ENCODE measurements at regions not wholly inside any gene's neighbourhood (a gene's known extent, or its start where the extent isn't known, plus 50 kb on each side); places are given as distances from the start of the nearest gene placed in this dataset.

GRCh38 chr6:27052731-27053082 lies 194.8 kb upstream of the PRSS16 start:
- TF ChIP-seq POLR2AphosphoS5 (IDR thresholded peaks at IDR 0.05; ENCODE audit: low read depth, low read length) (no peak), TAF1 (IDR thresholded peaks at IDR 0.05; ENCODE audit: borderline replicate concordance, low read depth, low read length) (no peak), POLR2A (IDR thresholded peaks at IDR 0.05; ENCODE audit: low read depth, low read length) (no peak)
- FAIRE-seq (no peak), DNase-seq (ENCODE audit: insufficient read length) (no peak)

- no peak for TF ChIP-seq POLR2A (IDR thresholded peaks at IDR 0.05; ENCODE audit: low read depth, low read length)
- TF ChIP-seq POLR2AphosphoS5 (IDR thresholded peaks at IDR 0.05; ENCODE audit: low read depth, low read length): no peak
- no peak for TF ChIP-seq TAF1 (IDR thresholded peaks at IDR 0.05; ENCODE audit: borderline replicate concordance, low read depth, low read length)
- peak; percentile 71 for FAIRE-seq
- DNase-seq (ENCODE audit: insufficient read length): no peak
These were observed 193.8 kb upstream of the PRSS16 start for GRCh38 chr6:27053738-27054137.

- TF ChIP-seq POLR2A (IDR thresholded peaks at IDR 0.05; ENCODE audit: low read depth, low read length) (no peak), TAF1 (IDR thresholded peaks at IDR 0.05; ENCODE audit: borderline replicate concordance, low read depth, low read length) (no peak), POLR2AphosphoS5 (IDR thresholded peaks at IDR 0.05; ENCODE audit: low read depth, low read length) (no peak)
- DNase-seq (ENCODE audit: insufficient read length): no peak
- no peak for FAIRE-seq
These were observed 190.9 kb upstream of the PRSS16 start for GRCh38 chr6:27056615-27057014.

- FAIRE-seq (no peak), DNase-seq (ENCODE audit: insufficient read length) (no peak)
- no peak for TF ChIP-seq TAF1 (IDR thresholded peaks at IDR 0.05; ENCODE audit: borderline replicate concordance, low read depth, low read length)
These were observed 187.7 kb upstream of the PRSS16 start for GRCh38 chr6:27059621-27060425.

- no peak for DNase-seq (ENCODE audit: insufficient read length)
- no peak for FAIRE-seq
- TF ChIP-seq POLR2AphosphoS5 (IDR thresholded peaks at IDR 0.05; ENCODE audit: low read depth, low read length) (no peak), TAF1 (IDR thresholded peaks at IDR 0.05; ENCODE audit: borderline replicate concordance, low read depth, low read length) (no peak)
These were observed 186.1 kb upstream of the PRSS16 start for GRCh38 chr6:27061235-27061993.

GRCh38 chr6:27062755-27063154 lies 184.7 kb upstream of the PRSS16 start:
- no peak for FAIRE-seq
- no peak for DNase-seq (ENCODE audit: insufficient read length)
- TF ChIP-seq TAF1 (IDR thresholded peaks at IDR 0.05; ENCODE audit: borderline replicate concordance, low read depth, low read length) (no peak), POLR2A (IDR thresholded peaks at IDR 0.05; ENCODE audit: low read depth, low read length) (no peak), POLR2AphosphoS5 (IDR thresholded peaks at IDR 0.05; ENCODE audit: low read depth, low read length) (no peak)

- DNase-seq (ENCODE audit: insufficient read length) (no peak), FAIRE-seq (no peak)
- TF ChIP-seq POLR2A (IDR thresholded peaks at IDR 0.05; ENCODE audit: low read depth, low read length) (no peak), TAF1 (IDR thresholded peaks at IDR 0.05; ENCODE audit: borderline replicate concordance, low read depth, low read length) (no peak), POLR2AphosphoS5 (IDR thresholded peaks at IDR 0.05; ENCODE audit: low read depth, low read length) (no peak)
These were observed 182.3 kb upstream of the PRSS16 start for GRCh38 chr6:27065183-27065582.

GRCh38 chr6:27066381-27066780 lies 181.1 kb upstream of the PRSS16 start:
- no peak for TF ChIP-seq POLR2AphosphoS5 (IDR thresholded peaks at IDR 0.05; ENCODE audit: low read depth, low read length)
- TF ChIP-seq TAF1 (IDR thresholded peaks at IDR 0.05; ENCODE audit: borderline replicate concordance, low read depth, low read length): no peak
- no peak for TF ChIP-seq POLR2A (IDR thresholded peaks at IDR 0.05; ENCODE audit: low read depth, low read length)
- FAIRE-seq (no peak), DNase-seq (ENCODE audit: insufficient read length) (no peak)

- TF ChIP-seq POLR2AphosphoS5 (IDR thresholded peaks at IDR 0.05; ENCODE audit: low read depth, low read length): no peak
- no peak for TF ChIP-seq TAF1 (IDR thresholded peaks at IDR 0.05; ENCODE audit: borderline replicate concordance, low read depth, low read length)
- no peak for TF ChIP-seq POLR2A (IDR thresholded peaks at IDR 0.05; ENCODE audit: low read depth, low read length)
- FAIRE-seq: no peak
- DNase-seq (ENCODE audit: insufficient read length): no peak
These were observed 180.7 kb upstream of the PRSS16 start for GRCh38 chr6:27066802-27067201.

GRCh38 chr6:27073441-27073840 lies 174.1 kb upstream of the PRSS16 start:
- TF ChIP-seq POLR2AphosphoS5 (IDR thresholded peaks at IDR 0.05; ENCODE audit: low read depth, low read length) (no peak), POLR2A (IDR thresholded peaks at IDR 0.05; ENCODE audit: low read depth, low read length) (no peak), TAF1 (IDR thresholded peaks at IDR 0.05; ENCODE audit: borderline replicate concordance, low read depth, low read length) (no peak)
- DNase-seq (ENCODE audit: insufficient read length): no peak
- no peak for FAIRE-seq

- FAIRE-seq (no peak), DNase-seq (ENCODE audit: insufficient read length) (no peak)
- TF ChIP-seq POLR2A (IDR thresholded peaks at IDR 0.05; ENCODE audit: low read depth, low read length) (no peak), POLR2AphosphoS5 (IDR thresholded peaks at IDR 0.05; ENCODE audit: low read depth, low read length) (no peak), TAF1 (IDR thresholded peaks at IDR 0.05; ENCODE audit: borderline replicate concordance, low read depth, low read length) (no peak)
These were observed 171.4 kb upstream of the PRSS16 start for GRCh38 chr6:27076116-27076515.

- TF ChIP-seq POLR2AphosphoS5 (IDR thresholded peaks at IDR 0.05; ENCODE audit: low read depth, low read length) (no peak), POLR2A (IDR thresholded peaks at IDR 0.05; ENCODE audit: low read depth, low read length) (no peak), TAF1 (IDR thresholded peaks at IDR 0.05; ENCODE audit: borderline replicate concordance, low read depth, low read length) (no peak)
- DNase-seq (ENCODE audit: insufficient read length): no peak
- peak; percentile 88 for FAIRE-seq
These were observed 168.7 kb upstream of the PRSS16 start for GRCh38 chr6:27078734-27079357.

Data from GM12892 (cell line).